ENCODE measurements at regions not wholly inside any gene's neighbourhood (a gene's known extent, or its start where the extent isn't known, plus 50 kb on each side); places are given as distances from the start of the nearest gene placed in this dataset.

DNA sequence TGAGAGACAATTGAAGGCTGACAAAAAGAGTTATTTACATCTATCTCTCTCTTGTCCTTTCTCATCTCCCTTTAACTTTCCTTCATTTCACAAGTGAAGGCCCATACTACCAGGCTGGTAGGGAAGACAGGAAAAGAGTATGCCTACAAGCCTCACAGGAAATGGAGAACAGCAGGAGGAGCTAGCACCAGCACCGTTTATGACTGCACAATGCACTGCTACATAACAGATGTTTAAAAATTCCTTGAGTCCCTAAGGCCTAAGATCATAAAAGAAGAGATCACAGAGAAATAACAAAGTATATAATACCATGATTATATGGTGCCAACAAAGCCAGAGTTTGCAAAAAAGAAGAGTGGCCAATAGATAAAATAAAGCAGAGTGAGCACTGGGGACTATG, 194.8 kb downstream of the UNC5CL start:
- TF ChIP-seq, protein P1, sequence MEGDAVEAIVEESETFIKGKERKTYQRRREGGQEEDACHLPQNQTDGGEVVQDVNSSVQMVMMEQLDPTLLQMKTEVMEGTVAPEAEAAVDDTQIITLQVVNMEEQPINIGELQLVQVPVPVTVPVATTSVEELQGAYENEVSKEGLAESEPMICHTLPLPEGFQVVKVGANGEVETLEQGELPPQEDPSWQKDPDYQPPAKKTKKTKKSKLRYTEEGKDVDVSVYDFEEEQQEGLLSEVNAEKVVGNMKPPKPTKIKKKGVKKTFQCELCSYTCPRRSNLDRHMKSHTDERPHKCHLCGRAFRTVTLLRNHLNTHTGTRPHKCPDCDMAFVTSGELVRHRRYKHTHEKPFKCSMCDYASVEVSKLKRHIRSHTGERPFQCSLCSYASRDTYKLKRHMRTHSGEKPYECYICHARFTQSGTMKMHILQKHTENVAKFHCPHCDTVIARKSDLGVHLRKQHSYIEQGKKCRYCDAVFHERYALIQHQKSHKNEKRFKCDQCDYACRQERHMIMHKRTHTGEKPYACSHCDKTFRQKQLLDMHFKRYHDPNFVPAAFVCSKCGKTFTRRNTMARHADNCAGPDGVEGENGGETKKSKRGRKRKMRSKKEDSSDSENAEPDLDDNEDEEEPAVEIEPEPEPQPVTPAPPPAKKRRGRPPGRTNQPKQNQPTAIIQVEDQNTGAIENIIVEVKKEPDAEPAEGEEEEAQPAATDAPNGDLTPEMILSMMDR (IDR thresholded peaks at IDR 0.05), result no peak
- TF ChIP-seq POLR2A (IDR thresholded peaks at IDR 0.05), result no peak

Data from right lobe of liver (tissue), 4 donors.